Thyroid gland (tissue), 4 donors: ENCODE measurements at regions not wholly inside any gene's neighbourhood (a gene's known extent, or its start where the extent isn't known, plus 50 kb on each side); places are given as distances from the start of the nearest gene placed in this dataset.

Experiments
- POLR2A ChIP-seq, 2 donors: fragments of 450-650 bp; IDR thresholded peaks; one replicate each; pipeline ENCODE4 v1.6.1; 2017; ENCODE audit warnings: antibody characterized with exemption in 2 of 2, mild to moderate bottlenecking in 2 of 2, moderate library complexity in 1 of 2
- TF ChIP-seq, protein P1 (sequence below), 6 experiments: fragments of 200-600 bp in 3 of 6; fragments of 450-650 bp in 3 of 6; sonication (generic) in 3 of 6; IDR thresholded peaks; one replicate each; pipeline ENCODE4 v1.5.1; 2016 to 2019; ENCODE audit warnings: antibody characterized with exemption in 6 of 6, mild to moderate bottlenecking in 2 of 6, inconsistent platforms in 1 of 6, moderate library complexity in 1 of 6

- TF ChIP-seq, protein P1, sequence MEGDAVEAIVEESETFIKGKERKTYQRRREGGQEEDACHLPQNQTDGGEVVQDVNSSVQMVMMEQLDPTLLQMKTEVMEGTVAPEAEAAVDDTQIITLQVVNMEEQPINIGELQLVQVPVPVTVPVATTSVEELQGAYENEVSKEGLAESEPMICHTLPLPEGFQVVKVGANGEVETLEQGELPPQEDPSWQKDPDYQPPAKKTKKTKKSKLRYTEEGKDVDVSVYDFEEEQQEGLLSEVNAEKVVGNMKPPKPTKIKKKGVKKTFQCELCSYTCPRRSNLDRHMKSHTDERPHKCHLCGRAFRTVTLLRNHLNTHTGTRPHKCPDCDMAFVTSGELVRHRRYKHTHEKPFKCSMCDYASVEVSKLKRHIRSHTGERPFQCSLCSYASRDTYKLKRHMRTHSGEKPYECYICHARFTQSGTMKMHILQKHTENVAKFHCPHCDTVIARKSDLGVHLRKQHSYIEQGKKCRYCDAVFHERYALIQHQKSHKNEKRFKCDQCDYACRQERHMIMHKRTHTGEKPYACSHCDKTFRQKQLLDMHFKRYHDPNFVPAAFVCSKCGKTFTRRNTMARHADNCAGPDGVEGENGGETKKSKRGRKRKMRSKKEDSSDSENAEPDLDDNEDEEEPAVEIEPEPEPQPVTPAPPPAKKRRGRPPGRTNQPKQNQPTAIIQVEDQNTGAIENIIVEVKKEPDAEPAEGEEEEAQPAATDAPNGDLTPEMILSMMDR (IDR thresholded peaks at IDR 0.05), result no peak
- TF ChIP-seq POLR2A (IDR thresholded peaks at IDR 0.05), result no peak
These were observed 214.1 kb upstream of the HS3ST5 start for GRCh38 chr6:114556846-114557488.
